DMS53 treated with DMSO at 0.1 percent for 48 hours (cell line): ENCODE measurements at regions not wholly inside any gene's neighbourhood (a gene's known extent, or its start where the extent isn't known, plus 50 kb on each side); places are given as distances from the start of the nearest gene placed in this dataset.
"Not testable (repeated sequence)": the region's sequence is repeated elsewhere in the genome, so short reads cannot be mapped to it uniquely, and the experiment has no call there.

Experiments used
- DNase-seq: peaks from one replicate; lab custom pipeline; 2025; ENCODE audit not compliant: unreplicated experiment; lab: John Stamatoyannopoulos, UW

GRCh38 chr7:120131096-120131839, 141.7 kb upstream of the KCND2 start:
- DNase-seq = no peak

- DNase-seq = no peak
These were observed 134.5 kb upstream of the KCND2 start for GRCh38 chr7:120138497-120138896.

GRCh38 chr7:120156476-120156875, 116.5 kb upstream of the KCND2 start:
- DNase-seq = no peak

GRCh38 chr7:120160166-120160565, 112.8 kb upstream of the KCND2 start:
- no peak for DNase-seq

- DNase-seq = no peak
These were observed 109.5 kb upstream of the KCND2 start for GRCh38 chr7:120163449-120163848.

- DNase-seq = no peak
These were observed 107.7 kb upstream of the KCND2 start for GRCh38 chr7:120165227-120165626.

- no peak for DNase-seq
These were observed 104.9 kb upstream of the KCND2 start for GRCh38 chr7:120168066-120168465.

- DNase-seq = no peak
These were observed 102.8 kb upstream of the KCND2 start for GRCh38 chr7:120169996-120170783.

GRCh38 chr7:120170834-120171233, 102.1 kb upstream of the KCND2 start:
- no peak for DNase-seq

- no peak for DNase-seq
These were observed 101.6 kb upstream of the KCND2 start for GRCh38 chr7:120171406-120171805.

- DNase-seq = no peak
These were observed 92.8 kb upstream of the KCND2 start for GRCh38 chr7:120180221-120180620.

- DNase-seq = no peak
These were observed 91.5 kb upstream of the KCND2 start for GRCh38 chr7:120181499-120181898.

GRCh38 chr7:120184866-120185265, 88.1 kb upstream of the KCND2 start:
- no peak for DNase-seq

- DNase-seq = no peak
These were observed 86.9 kb upstream of the KCND2 start for GRCh38 chr7:120185940-120186682.

- no peak for DNase-seq
These were observed 86.3 kb upstream of the KCND2 start for GRCh38 chr7:120186688-120187087.

GRCh38 chr7:120189623-120190022, 83.4 kb upstream of the KCND2 start:
- DNase-seq = no peak

- no peak for DNase-seq
These were observed 82.9 kb upstream of the KCND2 start for GRCh38 chr7:120190109-120190508.

GRCh38 chr7:120190566-120190965, 82.4 kb upstream of the KCND2 start:
- DNase-seq = no peak

- DNase-seq = not testable (repeated sequence)
These were observed 81.6 kb upstream of the KCND2 start for GRCh38 chr7:120191423-120191822.

- no peak for DNase-seq
These were observed 71.7 kb upstream of the KCND2 start for GRCh38 chr7:120201290-120201689.

GRCh38 chr7:120205101-120205500, 67.9 kb upstream of the KCND2 start:
- no peak for DNase-seq

GRCh38 chr7:120207037-120207436, 65.9 kb upstream of the KCND2 start:
- no peak for DNase-seq
